NB4 (cell line): ENCODE measurements at regions not wholly inside any gene's neighbourhood (a gene's known extent, or its start where the extent isn't known, plus 50 kb on each side); places are given as distances from the start of the nearest gene placed in this dataset.

Experiments
- CTCF ChIP-seq: IDR thresholded peaks from one replicate; pipeline ENCODE4 v1.5.1; 2012; ENCODE audit warnings: low read depth, low read length
- MAX ChIP-seq: IDR thresholded peaks from 2 replicates; pipeline ENCODE4 v1.6.1; 2011; ENCODE audit warnings: low read depth, low read length
- POLR2A ChIP-seq: IDR thresholded peaks from 2 replicates; pipeline ENCODE4 v1.6.1; 2011; ENCODE audit warnings: mild to moderate bottlenecking; ENCODE audit not compliant: insufficient read length; ENCODE audit errors: extremely low read depth

GRCh38 chr16:85549766-85550421, 63.2 kb upstream of the GSE1 start:
- TF ChIP-seq CTCF (no peak), POLR2A (no peak), MAX (no peak)
